ENCODE measurements at regions not wholly inside any gene's neighbourhood (a gene's known extent, or its start where the extent isn't known, plus 50 kb on each side); places are given as distances from the start of the nearest gene placed in this dataset.
"Not testable (repeated sequence)": the region's sequence is repeated elsewhere in the genome, so short reads cannot be mapped to it uniquely, and the experiment has no call there.

GRCh38 chr3:177899275-177900067 is 636.8 kb upstream of the KCNMB2 start:
- DNase-seq, result no peak
- H3K36me3 Mint-ChIP-seq (ENCODE audit: low read depth), result no peaks in the 10 kb centered on the region
- POLR2A ChIA-PET, result no interaction called here
- no peaks in the 10 kb centered on the region for H3K27me3 Mint-ChIP-seq
- H3K9me3 Mint-ChIP-seq, result peaks cover 6% of the 10 kb centered on the region
- no peaks in the 10 kb centered on the region for H3K4me1 Mint-ChIP-seq
- CTCF ChIA-PET, result no interaction called here
- H3K4me3 Mint-ChIP-seq, result no peak overlapping the region
- no peak overlapping the region for H3K27ac Mint-ChIP-seq

- Mint-ChIP-seq H3K4me3 (no peak overlapping the region), H3K27ac (no peak overlapping the region), H3K9me3 (peaks cover 6% of the 10 kb centered on the region), H3K27me3 (no peaks in the 10 kb centered on the region), H3K36me3 (ENCODE audit: low read depth) (no peaks in the 10 kb centered on the region), H3K4me1 (no peaks in the 10 kb centered on the region)
- no peak for DNase-seq
- POLR2A ChIA-PET, result no interaction called here
- CTCF ChIA-PET, result no interaction called here
Measured at GRCh38 chr3:177902876-177903275, 633.4 kb upstream of the KCNMB2 start.

- ChIA-PET POLR2A (no interaction called here), CTCF (no interaction called here)
- no peaks in the 10 kb centered on the region for H3K36me3 Mint-ChIP-seq (ENCODE audit: low read depth)
- no peak overlapping the region for H3K4me3 Mint-ChIP-seq
- H3K27me3 Mint-ChIP-seq, result no peaks in the 10 kb centered on the region
- H3K27ac Mint-ChIP-seq, result no peak overlapping the region
- no peaks in the 10 kb centered on the region for H3K4me1 Mint-ChIP-seq
- peaks cover 5% of the 10 kb centered on the region for H3K9me3 Mint-ChIP-seq
- no peak for DNase-seq
Measured at GRCh38 chr3:177904621-177905020, 631.6 kb upstream of the KCNMB2 start.

- Mint-ChIP-seq H3K27ac (no peak overlapping the region), H3K4me1 (no peaks in the 10 kb centered on the region), H3K9me3 (no peaks in the 10 kb centered on the region), H3K36me3 (ENCODE audit: low read depth) (no peaks in the 10 kb centered on the region), H3K27me3 (no peaks in the 10 kb centered on the region), H3K4me3 (no peak overlapping the region)
- ChIA-PET POLR2A (no interaction called here), CTCF (no interaction called here)
- no peak for DNase-seq
Measured at GRCh38 chr3:177905173-177906125, 630.8 kb upstream of the KCNMB2 start.

- Mint-ChIP-seq H3K27ac (no peak overlapping the region), H3K27me3 (no peaks in the 10 kb centered on the region), H3K9me3 (no peaks in the 10 kb centered on the region), H3K4me3 (no peak overlapping the region), H3K4me1 (no peaks in the 10 kb centered on the region), H3K36me3 (ENCODE audit: low read depth) (no peaks in the 10 kb centered on the region)
- ChIA-PET POLR2A (no interaction called here), CTCF (no interaction called here)
- DNase-seq, result no peak
Measured at GRCh38 chr3:177906126-177906511, 630.1 kb upstream of the KCNMB2 start.

GRCh38 chr3:177906578-177907229 is 629.5 kb upstream of the KCNMB2 start:
- Mint-ChIP-seq H3K4me3 (no peak overlapping the region), H3K4me1 (no peaks in the 10 kb centered on the region), H3K27me3 (no peaks in the 10 kb centered on the region), H3K36me3 (ENCODE audit: low read depth) (no peaks in the 10 kb centered on the region), H3K27ac (no peak overlapping the region), H3K9me3 (no peaks in the 10 kb centered on the region)
- ChIA-PET POLR2A (no interaction called here), CTCF (no interaction called here)
- no peak for DNase-seq

- H3K4me3 Mint-ChIP-seq, H3K27ac Mint-ChIP-seq: not testable (repeated sequence)
Measured at GRCh38 chr3:177909530-177909929, 626.7 kb upstream of the KCNMB2 start.

GRCh38 chr3:177914224-177914623 is 622.0 kb upstream of the KCNMB2 start:
- no peaks in the 10 kb centered on the region for H3K36me3 Mint-ChIP-seq (ENCODE audit: low read depth)
- POLR2A ChIA-PET, result no interaction called here
- H3K9me3 Mint-ChIP-seq, result no peaks in the 10 kb centered on the region
- H3K4me1 Mint-ChIP-seq, result no peaks in the 10 kb centered on the region
- no peak overlapping the region for H3K27ac Mint-ChIP-seq
- no peak overlapping the region for H3K4me3 Mint-ChIP-seq
- CTCF ChIA-PET, result no interaction called here
- no peaks in the 10 kb centered on the region for H3K27me3 Mint-ChIP-seq
- no peak for DNase-seq

More at GRCh38 chr3:177909530-177909929, 626.7 kb upstream of the KCNMB2 start:
- H3K27me3 Mint-ChIP-seq; CTCF ChIA-PET; H3K4me1 Mint-ChIP-seq; H3K9me3 Mint-ChIP-seq; H3K36me3 Mint-ChIP-seq (ENCODE audit: low read depth); DNase-seq; POLR2A ChIA-PET: not testable (repeated sequence)

GRCh38 chr3:177916461-177916860 is 619.8 kb upstream of the KCNMB2 start:
- Mint-ChIP-seq H3K4me3 (no peak overlapping the region), H3K27ac (no peak overlapping the region), H3K4me1 (no peaks in the 10 kb centered on the region), H3K27me3 (no peaks in the 10 kb centered on the region), H3K36me3 (ENCODE audit: low read depth) (no peaks in the 10 kb centered on the region), H3K9me3 (no peaks in the 10 kb centered on the region)
- POLR2A ChIA-PET, result no interaction called here
- no peak for DNase-seq
- CTCF ChIA-PET, result no interaction called here

GRCh38 chr3:177917234-177917861 is 618.9 kb upstream of the KCNMB2 start:
- Mint-ChIP-seq H3K4me3 (no peak overlapping the region), H3K27ac (no peak overlapping the region), H3K4me1 (no peaks in the 10 kb centered on the region), H3K27me3 (no peaks in the 10 kb centered on the region), H3K36me3 (ENCODE audit: low read depth) (no peaks in the 10 kb centered on the region), H3K9me3 (no peaks in the 10 kb centered on the region)
- ChIA-PET POLR2A (no interaction called here), CTCF (no interaction called here)
- DNase-seq, result no peak

- Mint-ChIP-seq H3K27ac (no peak overlapping the region), H3K9me3 (no peaks in the 10 kb centered on the region), H3K4me1 (no peaks in the 10 kb centered on the region), H3K4me3 (no peak overlapping the region), H3K36me3 (ENCODE audit: low read depth) (no peaks in the 10 kb centered on the region), H3K27me3 (no peaks in the 10 kb centered on the region)
- POLR2A ChIA-PET, result no interaction called here
- no peak for DNase-seq
- CTCF ChIA-PET, result no interaction called here
Measured at GRCh38 chr3:177921153-177921552, 615.1 kb upstream of the KCNMB2 start.

- ChIA-PET POLR2A (no interaction called here), CTCF (no interaction called here)
- Mint-ChIP-seq H3K4me3 (no peak overlapping the region), H3K4me1 (peaks cover 8% of the 10 kb centered on the region), H3K27ac (no peak overlapping the region), H3K27me3 (no peaks in the 10 kb centered on the region), H3K9me3 (no peaks in the 10 kb centered on the region), H3K36me3 (ENCODE audit: low read depth) (no peaks in the 10 kb centered on the region)
- no peak for DNase-seq
Measured at GRCh38 chr3:177924261-177924660, 612.0 kb upstream of the KCNMB2 start.

- Mint-ChIP-seq H3K27ac (no peak overlapping the region), H3K36me3 (ENCODE audit: low read depth) (no peaks in the 10 kb centered on the region)
Measured at GRCh38 chr3:177928172-177928873, 607.9 kb upstream of the KCNMB2 start.

More at GRCh38 chr3:177928172-177928873, 607.9 kb upstream of the KCNMB2 start:
- H3K4me1 Mint-ChIP-seq, result peaks cover 8% of the 10 kb centered on the region
- ChIA-PET POLR2A (no interaction called here), CTCF (no interaction called here)
- H3K4me3 Mint-ChIP-seq, result peak overlapping the region; percentile 10
- H3K9me3 Mint-ChIP-seq, result no peaks in the 10 kb centered on the region
- DNase-seq, result no peak
- no peaks in the 10 kb centered on the region for H3K27me3 Mint-ChIP-seq
